CD1c-positive myeloid dendritic cell (primary cell): ENCODE measurements at regions not wholly inside any gene's neighbourhood (a gene's known extent, or its start where the extent isn't known, plus 50 kb on each side); places are given as distances from the start of the nearest gene placed in this dataset.
"Not testable (repeated sequence)": the region's sequence is repeated elsewhere in the genome, so short reads cannot be mapped to it uniquely, and the experiment has no call there.

Source experiments
- DNase-seq: peaks from one replicate; pipeline ENCODE4 v3.0.0-alpha.2; 2016; ENCODE audit errors: extremely low spot score

DNA sequence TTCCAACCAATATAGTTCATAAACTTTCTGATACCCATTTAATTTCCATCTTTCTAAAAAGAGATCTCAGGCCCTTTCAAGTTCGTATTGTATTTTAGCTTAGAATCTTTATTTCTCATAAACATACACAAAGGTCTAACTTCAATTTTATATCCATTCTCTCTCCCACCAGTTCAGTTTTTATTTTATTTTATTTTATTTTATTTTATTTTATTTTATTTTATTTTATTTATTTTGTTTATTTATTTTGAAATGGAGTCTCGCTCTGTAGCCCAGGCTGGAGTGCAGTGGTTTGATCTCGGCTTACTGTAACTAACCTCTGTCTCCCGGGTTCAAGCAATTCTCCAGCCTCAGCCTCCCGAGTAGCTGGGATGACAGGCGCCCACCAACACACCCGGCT is 552.8 kb downstream of the SLITRK5 start:
- no peak for DNase-seq

DNA sequence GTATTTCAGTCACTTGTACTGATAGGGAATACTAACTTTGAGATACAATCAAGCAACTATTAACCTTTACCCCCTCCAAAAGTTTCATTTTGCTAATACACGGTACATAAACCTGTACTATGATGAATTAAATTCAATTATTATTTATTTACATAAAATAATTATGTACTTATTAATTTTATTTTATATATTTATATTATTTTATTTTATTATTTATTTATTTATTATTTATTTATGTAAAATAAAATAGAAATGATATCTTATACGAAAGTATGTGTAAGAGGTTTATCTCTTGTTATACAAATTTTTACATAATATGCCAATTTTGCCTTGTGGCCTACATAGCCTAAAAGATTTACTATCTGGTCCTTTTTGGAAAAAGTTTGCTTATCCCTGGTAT is 564.3 kb downstream of the SLITRK5 start:
- DNase-seq, result no peak

DNA sequence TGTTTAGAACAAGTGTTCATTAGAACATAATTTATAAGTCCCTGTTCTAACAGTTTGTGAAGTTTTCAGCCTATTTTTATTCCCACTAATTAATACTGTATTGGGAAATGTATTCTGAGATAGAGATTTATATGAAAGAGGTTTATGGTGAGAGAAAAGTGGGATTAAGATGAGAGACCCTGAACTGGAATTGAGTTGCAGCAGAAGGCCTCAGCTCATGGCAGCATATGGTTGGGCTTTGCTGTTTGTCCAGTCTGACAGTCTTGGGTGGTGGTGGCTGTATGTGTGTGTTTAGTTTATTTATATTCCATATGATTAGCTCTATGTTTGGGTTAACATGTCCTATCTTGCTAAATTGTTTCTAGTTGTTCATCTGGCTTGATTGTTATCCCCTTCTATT is 575.1 kb downstream of the SLITRK5 start:
- no peak for DNase-seq

DNA sequence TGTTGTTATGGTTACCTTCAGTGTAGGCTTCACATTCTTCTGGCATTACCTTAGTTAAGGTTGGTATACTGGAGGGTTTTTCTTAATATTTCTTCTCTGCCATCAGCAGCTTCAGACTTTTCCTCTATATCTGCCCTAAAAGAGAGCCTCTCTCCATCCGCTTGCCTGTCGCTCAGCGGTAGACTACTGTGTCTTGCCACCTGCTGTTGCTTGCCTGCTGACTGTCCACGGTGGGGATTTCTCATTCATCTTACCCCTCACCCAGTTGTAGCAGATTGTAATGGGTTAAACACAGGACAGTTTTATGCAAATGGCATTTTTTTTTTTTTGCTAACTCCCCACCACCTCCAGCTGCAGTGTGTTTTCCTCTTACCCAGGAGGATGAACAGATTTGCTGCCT is 577.2 kb downstream of the SLITRK5 start:
- no peak for DNase-seq

DNA sequence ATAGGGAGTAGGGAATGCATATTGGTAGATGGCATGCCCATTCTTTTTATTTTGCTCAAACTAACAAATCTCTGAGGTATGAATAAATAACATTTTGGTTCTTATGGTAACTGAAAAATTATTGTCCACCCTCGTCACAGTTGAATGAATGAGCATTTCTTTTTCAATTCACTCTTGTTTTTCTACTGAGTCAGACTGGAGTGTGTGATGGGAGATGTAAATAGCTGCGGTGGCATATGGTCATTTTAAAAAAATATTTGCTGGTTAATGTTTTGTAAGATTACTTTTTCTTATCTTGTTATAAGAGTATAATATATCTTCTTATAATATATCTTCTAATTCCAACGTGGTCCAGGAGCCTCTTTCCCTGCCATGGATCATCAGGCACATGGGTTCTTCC is 586.5 kb downstream of the SLITRK5 start:
- DNase-seq, result no peak

- no peak for DNase-seq
Observed at GRCh38 chr13:88263808-88264207, 592.6 kb downstream of the SLITRK5 start.

GRCh38 chr13:88281841-88282240 is 610.7 kb downstream of the SLITRK5 start:
- no peak for DNase-seq

GRCh38 chr13:88285329-88285728 is 614.2 kb downstream of the SLITRK5 start:
- no peak for DNase-seq

- no peak for DNase-seq
Observed at GRCh38 chr13:88288326-88288725, 617.2 kb downstream of the SLITRK5 start.

DNA sequence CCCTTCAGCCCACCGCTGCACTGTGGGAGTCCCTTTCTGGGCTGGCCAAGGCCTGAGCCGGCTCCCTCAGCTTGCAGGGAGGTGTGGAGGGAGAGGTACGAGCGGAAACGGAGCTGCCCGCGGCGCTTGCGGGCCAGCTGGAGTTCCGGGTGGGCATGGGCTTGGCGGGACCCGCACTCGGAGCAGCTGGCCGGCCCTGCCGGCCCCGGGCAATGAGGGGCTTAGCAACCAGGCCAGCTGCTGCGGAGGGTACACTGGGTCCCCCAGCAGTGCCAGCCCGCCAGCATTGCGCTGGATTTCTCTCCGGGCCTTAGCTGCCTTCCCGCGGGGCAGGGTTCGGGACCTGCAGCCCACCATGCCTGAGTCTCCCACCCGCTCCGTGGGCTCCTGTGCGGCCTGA is 620.6 kb downstream of the SLITRK5 start:
- not testable (repeated sequence) for DNase-seq

GRCh38 chr13:88294368-88294767 is 623.2 kb downstream of the SLITRK5 start:
- DNase-seq, result no peak

- DNase-seq, result no peak
Observed at GRCh38 chr13:88303157-88303556, 632.0 kb downstream of the SLITRK5 start.

DNA sequence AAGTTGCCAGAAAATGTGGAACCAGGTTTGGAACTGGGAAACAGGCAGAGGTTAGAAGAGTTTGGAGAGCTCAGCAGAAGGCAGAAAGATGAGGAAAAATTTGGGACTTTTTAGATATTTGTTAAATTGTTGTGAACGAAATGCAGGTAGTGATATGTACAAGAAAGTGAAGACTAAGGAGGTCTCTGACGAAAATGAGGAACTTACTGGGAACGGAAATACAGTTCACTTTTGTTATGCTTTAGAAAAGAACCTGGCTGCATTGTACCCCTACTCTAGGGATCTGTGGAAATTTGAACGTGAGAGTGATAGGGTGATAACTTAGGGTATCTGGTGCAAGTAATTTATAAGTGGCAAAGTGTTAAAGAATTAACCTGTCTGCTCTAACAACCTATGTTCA is 632.4 kb downstream of the SLITRK5 start:
- DNase-seq, result no peak

DNA sequence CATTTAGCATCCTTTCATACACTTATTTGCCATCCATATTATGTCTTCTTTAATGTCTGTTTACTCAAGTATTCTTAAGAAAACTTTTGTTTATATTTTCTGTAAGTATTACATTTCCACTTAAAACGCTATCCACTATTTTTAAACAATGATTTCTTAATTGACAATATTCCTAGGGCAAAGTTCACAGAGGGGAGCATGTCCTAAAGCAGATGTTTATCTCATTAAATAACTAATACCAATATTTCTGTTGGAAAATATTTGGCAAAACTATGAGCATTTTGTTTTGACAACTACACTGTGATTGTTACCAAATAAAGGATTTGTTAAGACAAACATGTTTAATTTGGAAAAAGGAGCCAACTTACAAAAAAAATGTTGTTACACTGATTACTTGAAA is 643.3 kb downstream of the SLITRK5 start:
- no peak for DNase-seq

DNA sequence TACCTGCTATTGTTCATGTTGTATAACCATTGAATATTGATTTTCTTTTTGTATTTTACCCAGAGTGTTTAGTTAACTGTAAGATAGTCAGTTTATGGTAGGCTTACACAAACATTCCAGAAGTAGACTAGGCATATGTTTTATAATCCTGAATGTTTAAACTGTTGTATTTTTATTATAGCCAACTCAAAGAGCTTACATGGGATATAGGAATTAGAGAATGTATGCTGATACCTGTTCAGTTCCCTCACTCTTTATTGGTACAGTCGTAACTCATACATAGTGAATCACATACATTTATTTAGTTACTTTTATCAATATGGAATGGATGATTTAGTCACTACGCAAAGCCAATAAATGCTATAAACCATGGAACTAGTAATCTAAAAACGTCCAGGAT is 657.9 kb downstream of the SLITRK5 start:
- DNase-seq, result no peak

DNA sequence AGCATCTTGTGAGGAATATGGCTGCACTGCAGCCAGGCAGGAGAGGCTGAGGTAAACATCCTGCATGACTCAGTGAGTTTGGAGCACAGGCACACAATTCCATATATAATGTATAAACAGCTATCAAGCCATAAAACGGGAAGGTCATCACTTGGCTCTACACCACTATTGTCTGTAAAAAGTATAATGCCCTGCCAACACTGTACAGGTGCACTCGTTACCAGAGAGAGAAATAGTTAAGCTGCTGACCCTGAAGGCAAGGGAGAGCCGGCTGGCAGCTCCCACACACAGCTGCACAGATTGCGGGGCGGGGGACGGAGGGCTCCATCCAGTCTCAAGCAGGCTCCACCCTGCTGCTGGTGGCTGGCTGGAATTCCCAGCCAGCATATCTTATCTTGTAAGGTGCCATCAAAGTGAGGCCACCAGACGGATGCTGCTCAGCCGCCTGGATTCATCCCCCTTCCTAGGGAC is 668.1 kb downstream of the SLITRK5 start:
- no peak for DNase-seq

DNA sequence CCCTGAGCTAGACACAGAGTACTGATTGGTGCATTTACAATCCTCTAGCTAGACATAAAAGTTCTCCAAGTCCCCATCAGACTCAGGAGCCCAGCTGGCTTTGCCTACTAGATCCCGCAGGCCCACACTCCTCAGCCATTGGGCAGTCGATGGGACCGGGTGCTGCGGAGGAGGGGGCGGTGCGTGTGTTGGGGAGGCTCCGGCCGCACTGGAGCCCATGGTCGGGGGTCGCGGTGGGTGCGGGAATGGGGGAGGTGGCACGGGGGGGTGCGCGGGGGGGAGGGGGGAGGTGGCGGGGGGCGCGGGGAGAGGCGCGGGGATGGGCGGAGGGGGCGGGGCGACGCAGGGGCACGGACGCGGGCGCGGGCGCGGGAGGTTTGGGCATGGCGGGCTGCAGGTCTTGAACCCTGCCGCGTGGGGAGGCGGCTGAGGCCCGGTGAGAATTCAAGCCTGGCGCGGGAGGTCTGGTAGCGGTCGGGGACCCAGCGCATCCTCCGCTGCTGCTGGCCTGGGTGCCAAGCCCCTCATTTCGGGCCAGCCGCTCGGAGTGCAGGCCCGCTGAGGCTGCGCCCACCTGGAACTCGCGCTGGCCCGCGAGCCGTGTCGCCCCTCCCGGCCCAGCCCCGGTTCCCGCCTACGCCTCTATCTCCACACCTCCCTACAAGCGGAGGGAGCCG is 674.1 kb downstream of the SLITRK5 start:
- DNase-seq, result no peak

GRCh38 chr13:88360761-88361160 is 689.6 kb downstream of the SLITRK5 start:
- DNase-seq, result no peak

GRCh38 chr13:88369866-88370265 is 698.7 kb downstream of the SLITRK5 start:
- no peak for DNase-seq

- no peak for DNase-seq
Observed at GRCh38 chr13:88376760-88377388, 705.7 kb downstream of the SLITRK5 start.

DNA sequence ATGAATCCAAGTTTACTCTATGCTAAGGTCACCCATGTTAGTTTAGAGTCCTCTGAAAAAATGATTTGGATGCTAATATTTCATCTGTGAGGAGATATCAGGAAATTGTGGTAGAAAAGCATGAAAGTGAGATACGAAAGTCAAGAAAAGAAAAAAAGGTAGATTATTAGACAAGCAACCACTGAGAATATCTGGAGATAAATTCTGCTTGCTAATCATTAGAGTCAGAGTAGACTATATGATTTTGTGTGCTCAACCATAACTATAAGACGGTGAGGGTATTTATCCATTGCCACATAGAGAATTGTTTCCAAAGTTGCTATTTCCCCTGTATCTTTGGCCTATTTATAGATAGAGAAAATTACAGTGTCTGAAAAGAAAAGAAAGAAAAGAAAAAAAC is 706.7 kb downstream of the SLITRK5 start:
- no peak for DNase-seq

GRCh38 chr13:88384542-88384941 is 713.4 kb downstream of the SLITRK5 start:
- DNase-seq, result no peak

DNA sequence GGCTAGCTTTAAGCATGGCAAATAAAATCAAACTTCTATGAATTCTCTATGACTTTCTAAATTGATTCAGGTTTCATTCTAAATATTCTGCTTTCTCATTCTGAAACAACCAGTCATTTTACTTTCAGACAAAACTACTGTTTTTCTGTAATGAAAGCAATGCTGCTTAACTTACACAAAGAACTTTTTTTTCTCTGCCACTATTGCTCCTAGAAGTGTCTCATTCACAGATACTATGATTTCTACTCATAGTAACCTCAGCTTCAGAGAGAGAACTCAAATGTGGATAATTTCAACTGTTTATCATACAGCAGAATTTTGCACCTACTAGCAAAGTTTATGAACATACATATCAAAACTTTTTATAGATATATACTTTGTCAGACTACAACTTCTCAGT is 724.6 kb downstream of the SLITRK5 start:
- DNase-seq, result no peak

GRCh38 chr13:88411696-88412095 is 740.5 kb downstream of the SLITRK5 start:
- DNase-seq, result no peak
